ENCODE measurements at regions not wholly inside any gene's neighbourhood (a gene's known extent, or its start where the extent isn't known, plus 50 kb on each side); places are given as distances from the start of the nearest gene placed in this dataset.

- WGBS, 2 experiments (ENCODE audit: extremely low coverage in 1 of 2, insufficient coverage in 1 of 2, insufficient read length in 1 of 2, insufficient replicate concordance in 2 of 2, low coverage in 1 of 2, low lambda C conversion rate in 2 of 2, missing lambda C conversion rate in 1 of 2): 91% methylated on average over 2 of the region's 2 CpGs; no CpG with 5 or more reads in 1 of the 2 experiments
- ChIA-PET CTCF (ENCODE audit: partially characterized antibody) (interaction anchor here (1.2 kb wide), 1 partner anchor 9 kb away, joined by 3 read pairs; no protein-coding TSS in a partner anchor), POLR2A (ENCODE audit: partially characterized antibody) (no interaction called here)
- no peak overlapping the region for H3K23ac ChIP-seq (ENCODE audit: insufficient read length)
- H3K56ac ChIP-seq (replicated peaks; ENCODE audit: insufficient read length, low read depth, low read length): no peak overlapping the region
- TF ChIP-seq TEAD4 (IDR thresholded peaks at IDR 0.05; ENCODE audit: low read depth, low read length) (no peak), MAFK (IDR thresholded peaks at IDR 0.05; ENCODE audit: low read depth, low read length) (no peak)
- H2BK20ac ChIP-seq (ENCODE audit: low read length): no peak overlapping the region
- no peak overlapping the region for H3K14ac ChIP-seq (ENCODE audit: insufficient read length)
- no peaks in the 10 kb centered on the region for H3K36me3 ChIP-seq (ENCODE audit: control insufficient read depth in 2 of 4, insufficient read depth in 4 of 4, low read length in 3 of 4)
- H3K4me3 ChIP-seq (ENCODE audit: extremely low read depth in 1 of 4, insufficient read depth in 2 of 4, low read depth in 3 of 4, low read length in 4 of 4): no peak overlapping the region
- H3K4me2 ChIP-seq (ENCODE audit: insufficient read depth in 1 of 2, low read depth in 2 of 2, low read length in 2 of 2): no peak overlapping the region
- H3K79me2 ChIP-seq (ENCODE audit: control insufficient read depth in 1 of 2, insufficient read depth in 2 of 2, low read length in 2 of 2): no peaks in the 10 kb centered on the region
- FAIRE-seq: no peak
- no peaks in the 10 kb centered on the region for H3K23me2 ChIP-seq (ENCODE audit: low read depth, low read length)
- H3K4me1 ChIP-seq (replicated peaks in 1 of 4; ENCODE audit: control insufficient read depth in 3 of 4, insufficient read depth in 4 of 4, low read length in 3 of 4): peaks cover 0 to 5% (median 2%) of the 10 kb centered on the region in 4 experiments; a peak in 4 of 7 replicates
- no peak overlapping the region for H2BK120ac ChIP-seq (replicated peaks; ENCODE audit: low read depth, low read length)
- peak overlapping the region; percentile 85; the same call in 1 of the 2 replicates for H2AFZ ChIP-seq (ENCODE audit: low read length)
- H4K8ac ChIP-seq (ENCODE audit: extremely low read depth, insufficient read depth, low read length): no peak overlapping the region
- no peak overlapping the region for H3K4ac ChIP-seq (replicated peaks; ENCODE audit: insufficient read length, low read depth, low read length)
- H3K79me1 ChIP-seq (ENCODE audit: low read depth, low read length): no peaks in the 10 kb centered on the region
- no peak overlapping the region for H4K5ac ChIP-seq (ENCODE audit: insufficient read length, low read depth, low read length)
- peaks cover 5 to 10% of the 10 kb centered on the region in 2 experiments for H3K9me3 ChIP-seq (ENCODE audit: insufficient read depth in 2 of 2, low read depth in 1 of 2, low read length in 1 of 2)
- H3K27me3 ChIP-seq (replicated peaks in 1 of 4; ENCODE audit: control insufficient read depth in 3 of 4, extremely low read depth in 1 of 4, insufficient read depth in 3 of 4, low read length in 3 of 4): no peaks in the 10 kb centered on the region
- no peak overlapping the region for H2BK15ac ChIP-seq (ENCODE audit: low read length)
- no peak overlapping the region for H2BK5ac ChIP-seq (ENCODE audit: low read depth, low read length)
- H2BK12ac ChIP-seq (ENCODE audit: low read depth, low read length): no peak overlapping the region
- no peaks in the 10 kb centered on the region for H4K20me1 ChIP-seq (replicated peaks in 1 of 2; ENCODE audit: control insufficient read depth in 1 of 2, insufficient read depth in 2 of 2, low read length in 2 of 2)
- H3K9ac ChIP-seq (replicated peaks in 1 of 4; ENCODE audit: extremely low read depth in 1 of 4, low read depth in 3 of 4, low read length in 3 of 4): no peak overlapping the region
- no peak overlapping the region for H3K18ac ChIP-seq (ENCODE audit: extremely low read depth, low read length)
- no peak overlapping the region for H3K27ac ChIP-seq (ENCODE audit: low read depth, low read length)
- DNase-seq (ENCODE audit: low read depth in 1 of 2, low spot score in 2 of 2): no peak
- H2AK5ac ChIP-seq (ENCODE audit: low read depth, low read length): no peak overlapping the region
- no peak overlapping the region for H4K91ac ChIP-seq (replicated peaks; ENCODE audit: insufficient read length, low read length)
These were observed 91.5 kb upstream of the ZNF236 start for GRCh38 chr18:76730901-76731300.

Data from H1 (cell line).